IMR-90 (cell line): ENCODE measurements at regions not wholly inside any gene's neighbourhood (a gene's known extent, or its start where the extent isn't known, plus 50 kb on each side); places are given as distances from the start of the nearest gene placed in this dataset.

ENCODE experiments used
- CTCF ChIP-seq: conservative IDR thresholded peaks from 2 replicates; pipeline ENCODE4 v1.5.1; 2012; ENCODE audit warnings: mild to moderate bottlenecking, low read depth, low read length, improper control_type of control experiment
- POLR2A ChIP-seq: IDR thresholded peaks from 2 replicates; pipeline ENCODE4 v1.6.1; 2012; ENCODE audit warnings: mild to moderate bottlenecking, low read depth, low read length

- TF ChIP-seq CTCF (no peak), POLR2A (no peak)
Measured at GRCh38 chr1:79059341-79059740, 52.8 kb upstream of the ADGRL4 start.
